ENCODE measurements at regions not wholly inside any gene's neighbourhood (a gene's known extent, or its start where the extent isn't known, plus 50 kb on each side); places are given as distances from the start of the nearest gene placed in this dataset.

DNA sequence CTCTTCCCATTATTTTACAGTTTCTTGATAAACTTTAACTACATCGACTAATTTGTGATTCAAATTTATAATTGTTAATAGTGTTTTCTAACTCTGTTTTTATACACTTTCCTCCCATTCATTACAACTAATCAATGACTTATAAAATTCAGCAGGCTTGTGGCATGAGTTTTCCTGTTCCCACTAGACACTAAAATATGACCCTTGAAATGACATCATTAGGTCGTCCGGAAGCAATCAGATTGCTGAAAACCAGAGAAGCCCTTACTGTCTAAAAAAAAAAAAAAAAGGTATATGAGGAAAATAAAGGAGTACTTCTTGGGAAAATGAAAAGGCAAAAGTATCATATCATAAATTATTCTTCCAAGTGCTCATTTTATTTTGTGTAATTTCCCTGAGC, 553.7 kb downstream of the ZNF608 start:
- TF ChIP-seq, protein P1, sequence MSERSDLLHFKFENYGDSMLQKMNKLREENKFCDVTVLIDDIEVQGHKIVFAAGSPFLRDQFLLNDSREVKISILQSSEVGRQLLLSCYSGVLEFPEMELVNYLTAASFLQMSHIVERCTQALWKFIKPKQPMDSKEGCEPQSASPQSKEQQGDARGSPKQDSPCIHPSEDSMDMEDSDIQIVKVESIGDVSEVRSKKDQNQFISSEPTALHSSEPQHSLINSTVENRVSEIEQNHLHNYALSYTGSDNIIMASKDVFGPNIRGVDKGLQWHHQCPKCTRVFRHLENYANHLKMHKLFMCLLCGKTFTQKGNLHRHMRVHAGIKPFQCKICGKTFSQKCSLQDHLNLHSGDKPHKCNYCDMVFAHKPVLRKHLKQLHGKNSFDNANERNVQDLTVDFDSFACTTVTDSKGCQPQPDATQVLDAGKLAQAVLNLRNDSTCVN (CRISPR knock-in tag; IDR thresholded peaks at IDR 0.05): no peak
- no peak for TF ChIP-seq KLF13 (tag; IDR thresholded peaks at IDR 0.05; ENCODE audit: borderline replicate concordance, low read depth)
- TF ChIP-seq EZH2 (IDR thresholded peaks at IDR 0.05; ENCODE audit: borderline replicate concordance, low read depth, low read length): no peak
- TF ChIP-seq, protein P2, sequence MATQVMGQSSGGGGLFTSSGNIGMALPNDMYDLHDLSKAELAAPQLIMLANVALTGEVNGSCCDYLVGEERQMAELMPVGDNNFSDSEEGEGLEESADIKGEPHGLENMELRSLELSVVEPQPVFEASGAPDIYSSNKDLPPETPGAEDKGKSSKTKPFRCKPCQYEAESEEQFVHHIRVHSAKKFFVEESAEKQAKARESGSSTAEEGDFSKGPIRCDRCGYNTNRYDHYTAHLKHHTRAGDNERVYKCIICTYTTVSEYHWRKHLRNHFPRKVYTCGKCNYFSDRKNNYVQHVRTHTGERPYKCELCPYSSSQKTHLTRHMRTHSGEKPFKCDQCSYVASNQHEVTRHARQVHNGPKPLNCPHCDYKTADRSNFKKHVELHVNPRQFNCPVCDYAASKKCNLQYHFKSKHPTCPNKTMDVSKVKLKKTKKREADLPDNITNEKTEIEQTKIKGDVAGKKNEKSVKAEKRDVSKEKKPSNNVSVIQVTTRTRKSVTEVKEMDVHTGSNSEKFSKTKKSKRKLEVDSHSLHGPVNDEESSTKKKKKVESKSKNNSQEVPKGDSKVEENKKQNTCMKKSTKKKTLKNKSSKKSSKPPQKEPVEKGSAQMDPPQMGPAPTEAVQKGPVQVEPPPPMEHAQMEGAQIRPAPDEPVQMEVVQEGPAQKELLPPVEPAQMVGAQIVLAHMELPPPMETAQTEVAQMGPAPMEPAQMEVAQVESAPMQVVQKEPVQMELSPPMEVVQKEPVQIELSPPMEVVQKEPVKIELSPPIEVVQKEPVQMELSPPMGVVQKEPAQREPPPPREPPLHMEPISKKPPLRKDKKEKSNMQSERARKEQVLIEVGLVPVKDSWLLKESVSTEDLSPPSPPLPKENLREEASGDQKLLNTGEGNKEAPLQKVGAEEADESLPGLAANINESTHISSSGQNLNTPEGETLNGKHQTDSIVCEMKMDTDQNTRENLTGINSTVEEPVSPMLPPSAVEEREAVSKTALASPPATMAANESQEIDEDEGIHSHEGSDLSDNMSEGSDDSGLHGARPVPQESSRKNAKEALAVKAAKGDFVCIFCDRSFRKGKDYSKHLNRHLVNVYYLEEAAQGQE (IDR thresholded peaks at IDR 0.05; ENCODE audit: borderline replicate concordance): no peak
- TF ChIP-seq, protein P2 (CRISPR knock-in tag; IDR thresholded peaks at IDR 0.05; ENCODE audit: low read depth): no peak
- no peak for TF ChIP-seq POLR2A (conservative IDR thresholded peaks at IDR 0.05)
- TF ChIP-seq TCF7L2 (IDR thresholded peaks at IDR 0.05; ENCODE audit: low read depth, low read length): no peak
- no peak for TF ChIP-seq MYNN (IDR thresholded peaks at IDR 0.05)
- no peak for TF ChIP-seq MYNN (CRISPR knock-in tag; IDR thresholded peaks at IDR 0.05)
- TF ChIP-seq, protein P3, sequence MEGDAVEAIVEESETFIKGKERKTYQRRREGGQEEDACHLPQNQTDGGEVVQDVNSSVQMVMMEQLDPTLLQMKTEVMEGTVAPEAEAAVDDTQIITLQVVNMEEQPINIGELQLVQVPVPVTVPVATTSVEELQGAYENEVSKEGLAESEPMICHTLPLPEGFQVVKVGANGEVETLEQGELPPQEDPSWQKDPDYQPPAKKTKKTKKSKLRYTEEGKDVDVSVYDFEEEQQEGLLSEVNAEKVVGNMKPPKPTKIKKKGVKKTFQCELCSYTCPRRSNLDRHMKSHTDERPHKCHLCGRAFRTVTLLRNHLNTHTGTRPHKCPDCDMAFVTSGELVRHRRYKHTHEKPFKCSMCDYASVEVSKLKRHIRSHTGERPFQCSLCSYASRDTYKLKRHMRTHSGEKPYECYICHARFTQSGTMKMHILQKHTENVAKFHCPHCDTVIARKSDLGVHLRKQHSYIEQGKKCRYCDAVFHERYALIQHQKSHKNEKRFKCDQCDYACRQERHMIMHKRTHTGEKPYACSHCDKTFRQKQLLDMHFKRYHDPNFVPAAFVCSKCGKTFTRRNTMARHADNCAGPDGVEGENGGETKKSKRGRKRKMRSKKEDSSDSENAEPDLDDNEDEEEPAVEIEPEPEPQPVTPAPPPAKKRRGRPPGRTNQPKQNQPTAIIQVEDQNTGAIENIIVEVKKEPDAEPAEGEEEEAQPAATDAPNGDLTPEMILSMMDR (IDR thresholded peaks at IDR 0.05 in 2 of 3, conservative IDR thresholded peaks at IDR 0.05 in 1 of 3; ENCODE audit: insufficient read depth in 2 of 3, low read depth in 1 of 3, low read length in 3 of 3): no peak
- no peak for TF ChIP-seq SREBF2 (CRISPR knock-in tag; IDR thresholded peaks at IDR 0.05)
- no peak for TF ChIP-seq SRF (CRISPR knock-in tag; IDR thresholded peaks at IDR 0.05)
- no peak for TF ChIP-seq SP1 (CRISPR knock-in tag; IDR thresholded peaks at IDR 0.05)

All from K562 (cell line).